T-helper 17 cell (primary cell): ENCODE measurements at regions not wholly inside any gene's neighbourhood (a gene's known extent, or its start where the extent isn't known, plus 50 kb on each side); places are given as distances from the start of the nearest gene placed in this dataset.

Experiments used
- ATAC-seq: fragments of 150-1000 bp; cut with Tn5 transposase; 2 replicates; pipeline ENCODE4 v1.10.0; 2021; ENCODE audit warnings: mild to moderate bottlenecking, moderate library complexity
- DNase-seq, 3 donors: peaks; one replicate each; pipeline versions ENCODE4 v3.0.0 to v3.0.0-alpha.2; 2020 to 2021
- H3K9me3 ChIP-seq: one replicate; pipeline ENCODE4 v1.7.0; 2013; ENCODE audit warnings: low read length, mild to moderate bottlenecking; ENCODE audit not compliant: control insufficient read depth, poor library complexity, severe bottlenecking
- H3K27ac Mint-ChIP-seq: one replicate; pipeline ENCODE4 v1.8.0; 2022; ENCODE audit warnings: mild to moderate bottlenecking, moderate library complexity, mixed read lengths
- H3K27me3 Mint-ChIP-seq: one replicate; pipeline ENCODE4 v1.8.0; 2022; ENCODE audit warnings: mixed read lengths
- H3K36me3 Mint-ChIP-seq: one replicate; pipeline ENCODE4 v1.8.0; 2022; ENCODE audit warnings: low read depth, mixed read lengths
- H3K4me1 Mint-ChIP-seq: one replicate; pipeline ENCODE4 v1.8.0; 2022; ENCODE audit warnings: mild to moderate bottlenecking, mixed read lengths
- H3K4me3 Mint-ChIP-seq: one replicate; pipeline ENCODE4 v1.8.0; 2022; ENCODE audit warnings: mild to moderate bottlenecking, moderate library complexity, mixed read lengths

DNA sequence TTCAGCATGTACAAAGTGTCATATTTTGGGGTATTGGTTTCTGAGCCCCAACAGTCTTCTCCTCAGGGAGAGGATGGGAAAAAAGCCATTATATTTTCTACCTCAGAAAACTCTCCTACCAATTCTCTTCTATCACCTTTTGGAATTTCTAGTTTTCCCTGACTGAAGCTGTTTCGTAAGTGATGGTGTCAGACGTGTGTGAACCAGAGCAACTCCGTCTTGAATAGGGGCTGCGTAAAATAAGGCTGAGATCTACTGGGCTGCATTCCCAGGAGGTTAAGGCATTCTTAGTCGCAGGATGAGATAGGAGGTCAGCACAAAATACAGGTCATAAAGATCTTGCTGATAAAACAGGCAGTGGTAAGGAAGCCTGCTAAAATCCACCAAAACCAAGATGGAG, 197.3 kb upstream of the C9orf72 start:
- H3K27me3 Mint-ChIP-seq: no peaks in the 10 kb centered on the region
- H3K9me3 ChIP-seq: no peaks in the 10 kb centered on the region
- ATAC-seq (no peak), DNase-seq (no peak)
- no peak overlapping the region for H3K4me3 Mint-ChIP-seq
- no peak overlapping the region for H3K27ac Mint-ChIP-seq
- no peaks in the 10 kb centered on the region for H3K4me1 Mint-ChIP-seq
- no peaks in the 10 kb centered on the region for H3K36me3 Mint-ChIP-seq

DNA sequence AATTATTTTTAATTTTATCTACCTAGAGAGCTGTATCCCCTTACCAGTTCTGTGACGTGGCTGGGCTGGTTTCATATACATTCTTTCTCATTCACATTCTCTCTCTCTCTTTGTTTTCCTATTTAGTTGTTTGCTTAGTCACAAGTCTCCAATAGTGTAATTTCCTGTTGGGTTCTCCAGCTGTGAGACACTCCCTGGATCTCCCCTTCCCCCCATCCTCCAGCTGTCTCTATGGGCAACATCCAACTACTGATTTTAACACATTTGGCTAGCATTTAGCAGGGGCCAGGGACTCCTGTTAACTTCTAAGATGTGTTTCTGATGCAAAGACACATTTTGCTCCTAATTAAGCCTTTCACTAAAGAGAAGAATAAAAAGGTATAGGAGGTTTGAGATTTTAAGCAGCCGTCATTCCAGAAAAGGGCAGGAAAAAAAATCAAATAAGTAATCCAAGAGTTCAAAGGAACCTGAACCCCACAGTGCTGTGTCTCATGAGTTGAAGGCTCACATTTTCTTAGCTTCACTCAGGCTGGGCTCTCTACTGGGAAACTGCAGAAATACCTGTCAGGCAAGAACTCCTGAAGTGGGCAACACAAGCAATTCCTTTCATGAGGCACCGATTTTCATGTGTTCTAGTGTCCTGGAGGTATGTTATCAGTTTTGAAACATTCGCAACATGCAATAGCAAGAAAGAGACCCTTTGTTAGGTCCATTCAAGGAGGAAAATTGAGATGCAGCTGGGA, 198.7 kb upstream of the C9orf72 start:
- H3K36me3 Mint-ChIP-seq: no peaks in the 10 kb centered on the region
- H3K4me1 Mint-ChIP-seq: no peaks in the 10 kb centered on the region
- H3K4me3 Mint-ChIP-seq: no peak overlapping the region
- H3K27me3 Mint-ChIP-seq: no peaks in the 10 kb centered on the region
- DNase-seq (no peak), ATAC-seq (no peak)
- no peak overlapping the region for H3K27ac Mint-ChIP-seq
- H3K9me3 ChIP-seq: no peaks in the 10 kb centered on the region

DNA sequence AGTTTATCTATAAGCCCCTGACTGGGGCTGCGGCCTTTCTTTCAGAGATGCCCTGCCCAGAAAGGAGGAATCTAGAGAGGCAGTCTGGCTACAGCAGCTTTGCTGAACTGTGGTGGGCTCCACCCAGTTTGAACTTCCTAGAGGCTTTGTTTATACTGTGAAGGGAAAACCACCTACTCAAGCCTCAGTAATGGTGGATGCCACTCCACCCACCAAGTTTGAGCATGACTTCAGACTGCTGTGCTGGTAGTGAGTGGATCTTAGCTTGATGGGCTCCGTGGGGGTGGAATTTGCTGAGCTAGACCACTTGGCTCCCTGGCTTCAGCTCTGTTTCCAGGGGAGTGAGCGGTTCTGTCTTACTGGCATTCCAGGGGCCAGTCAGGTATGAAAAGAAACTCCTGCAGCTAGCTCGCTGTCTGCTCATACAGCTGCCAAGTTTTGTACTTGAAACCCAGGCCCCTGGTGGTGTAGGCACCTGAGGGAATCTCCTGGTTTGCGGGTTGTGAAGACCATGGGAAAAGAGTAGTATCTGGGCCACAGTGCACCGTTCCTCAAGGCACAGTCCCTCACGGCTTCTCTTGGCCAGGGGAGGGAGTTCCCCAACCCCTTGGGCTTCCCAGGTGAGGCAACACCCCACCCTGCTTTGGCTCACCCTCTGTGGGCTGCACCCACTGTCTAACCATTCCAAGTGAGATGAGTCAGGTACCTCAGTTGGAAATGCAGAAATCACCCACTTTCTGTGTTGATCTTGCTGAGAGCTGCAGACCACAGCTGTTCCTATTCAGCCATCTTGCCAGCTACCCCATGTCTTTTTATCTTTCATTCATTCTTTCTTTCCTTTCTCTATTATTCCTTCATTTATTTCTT, 211.8 kb upstream of the C9orf72 start:
- Mint-ChIP-seq H3K36me3 (no peaks in the 10 kb centered on the region), H3K27me3 (no peaks in the 10 kb centered on the region), H3K4me3 (no peak overlapping the region), H3K27ac (no peak overlapping the region), H3K4me1 (no peaks in the 10 kb centered on the region)
- no peak for DNase-seq
- no peaks in the 10 kb centered on the region for H3K9me3 ChIP-seq
- no peak for ATAC-seq

DNA sequence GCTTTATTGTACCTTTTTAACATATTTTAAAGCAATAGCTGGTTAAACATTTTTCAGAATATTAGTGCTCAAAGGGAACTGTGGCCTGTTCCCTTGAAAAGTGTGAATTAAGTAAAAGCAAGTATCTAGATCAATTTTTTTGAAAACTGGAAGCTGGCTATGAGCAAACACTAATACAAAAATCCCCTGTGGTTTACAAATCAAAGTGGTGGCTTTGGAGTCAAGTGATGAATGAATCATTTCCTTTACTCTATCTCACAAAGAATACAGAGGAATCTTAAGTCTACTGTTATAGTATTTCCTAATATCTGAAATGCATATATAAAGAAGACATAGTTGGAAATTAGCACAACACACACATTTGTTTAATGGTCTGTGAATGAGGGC, 212.4 kb upstream of the C9orf72 start:
- DNase-seq (no peak), ATAC-seq (peak; percentile 25)
- Mint-ChIP-seq H3K4me3 (no peak overlapping the region), H3K36me3 (no peaks in the 10 kb centered on the region), H3K27me3 (no peaks in the 10 kb centered on the region), H3K27ac (no peak overlapping the region), H3K4me1 (no peaks in the 10 kb centered on the region)
- H3K9me3 ChIP-seq: no peaks in the 10 kb centered on the region

DNA sequence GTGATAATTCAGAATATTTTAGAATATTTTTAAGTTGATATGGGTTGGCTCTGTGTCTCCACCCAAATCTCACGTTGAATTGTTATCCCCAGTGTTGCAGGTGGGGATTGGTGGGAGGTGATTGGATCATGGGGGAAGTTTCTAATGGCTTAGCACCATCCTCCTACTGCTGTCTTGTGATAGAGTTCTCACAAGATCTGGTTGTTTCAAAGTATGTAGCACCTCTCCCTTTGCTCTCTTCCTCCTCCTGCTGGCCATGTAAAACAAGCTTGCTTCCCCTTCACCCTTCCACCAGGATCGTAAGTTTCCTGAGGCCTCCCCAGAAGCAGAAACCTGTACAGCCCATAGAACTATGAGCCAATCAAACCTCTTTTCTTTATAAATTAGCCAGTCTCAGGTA, 214.6 kb upstream of the C9orf72 start:
- Mint-ChIP-seq H3K4me3 (no peak overlapping the region), H3K4me1 (no peaks in the 10 kb centered on the region), H3K27me3 (no peaks in the 10 kb centered on the region), H3K27ac (no peak overlapping the region), H3K36me3 (no peaks in the 10 kb centered on the region)
- no peaks in the 10 kb centered on the region for H3K9me3 ChIP-seq
- DNase-seq: no peak
- no peak for ATAC-seq

DNA sequence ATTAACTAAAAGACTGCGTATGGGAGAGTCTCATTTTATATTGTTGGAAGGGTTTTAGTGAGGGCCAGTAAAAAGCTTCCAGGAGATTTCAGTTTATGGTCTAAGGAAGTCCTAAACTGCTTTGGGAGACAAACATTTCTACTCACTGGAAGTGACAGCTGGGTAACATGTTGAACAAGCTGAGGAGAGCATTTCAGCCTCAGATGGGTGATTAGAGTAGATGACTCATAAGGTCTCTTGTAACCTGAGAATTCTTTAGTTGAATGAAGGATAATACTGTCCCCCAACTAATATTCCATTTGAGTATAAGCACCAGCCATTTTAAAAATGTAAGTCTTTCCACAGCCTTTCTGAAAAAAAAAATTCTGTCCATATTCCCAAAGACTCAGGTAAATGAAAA, 218.0 kb upstream of the C9orf72 start:
- Mint-ChIP-seq H3K4me3 (no peak overlapping the region), H3K4me1 (no peaks in the 10 kb centered on the region), H3K27me3 (no peaks in the 10 kb centered on the region), H3K27ac (no peak overlapping the region), H3K36me3 (no peaks in the 10 kb centered on the region)
- no peaks in the 10 kb centered on the region for H3K9me3 ChIP-seq
- no peak for DNase-seq
- no peak for ATAC-seq

DNA sequence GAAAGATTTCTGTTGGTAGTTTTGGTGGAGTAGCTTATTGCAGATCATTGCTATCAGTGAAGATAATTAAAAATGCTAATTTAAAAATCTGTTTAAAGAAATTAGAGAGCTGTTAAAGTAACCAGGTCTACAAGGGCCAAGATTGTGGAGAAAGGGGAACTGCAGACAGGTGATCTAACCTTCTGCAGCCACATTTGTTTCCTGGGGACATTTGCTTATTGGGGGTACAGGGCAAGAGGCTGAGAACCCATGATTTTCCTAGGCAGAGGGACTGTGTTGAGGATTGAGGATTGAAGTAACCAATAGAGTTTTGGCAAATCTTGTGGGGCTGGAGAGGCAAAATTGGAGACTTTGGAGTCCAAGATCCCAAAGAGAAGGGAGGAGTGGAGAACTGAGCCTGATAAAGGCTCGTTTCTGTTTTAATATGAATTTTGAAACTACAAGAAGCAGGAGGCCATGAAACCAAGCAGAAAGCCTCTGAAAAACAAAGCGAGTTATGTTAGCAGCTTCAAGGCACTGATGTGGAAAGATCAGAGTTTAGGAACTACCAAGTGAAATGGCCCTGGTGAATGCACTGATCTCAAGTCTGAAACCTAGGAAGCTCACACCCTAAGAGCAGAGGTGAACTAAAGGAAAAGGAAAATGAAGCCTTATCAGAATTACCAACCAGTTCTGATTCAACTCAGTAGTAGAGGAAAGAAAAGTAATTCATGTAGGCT, 219.8 kb upstream of the C9orf72 start:
- no peak for DNase-seq
- Mint-ChIP-seq H3K4me3 (no peak overlapping the region), H3K36me3 (no peaks in the 10 kb centered on the region), H3K27ac (no peak overlapping the region), H3K4me1 (no peaks in the 10 kb centered on the region), H3K27me3 (no peaks in the 10 kb centered on the region)
- ATAC-seq: no peak
- H3K9me3 ChIP-seq: no peaks in the 10 kb centered on the region

DNA sequence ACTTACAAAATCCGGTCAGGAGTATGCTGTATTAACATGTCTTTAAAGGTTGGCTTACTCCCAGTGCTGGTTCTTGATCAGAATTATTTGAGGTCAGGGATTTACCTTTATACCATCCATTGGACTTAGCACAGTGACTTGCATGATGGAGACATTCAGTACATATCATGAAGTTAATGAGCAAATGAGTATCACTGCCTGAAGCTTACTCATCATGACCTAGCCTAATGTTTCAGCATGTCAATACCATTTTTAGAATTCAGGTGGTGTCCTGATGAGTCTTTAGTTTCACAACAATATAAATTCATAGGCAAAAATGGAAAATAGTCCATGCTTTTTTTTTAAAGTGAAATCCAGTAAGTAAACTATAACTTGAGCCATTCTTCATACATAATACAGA, 226.0 kb upstream of the C9orf72 start:
- no peaks in the 10 kb centered on the region for H3K9me3 ChIP-seq
- Mint-ChIP-seq H3K4me3 (no peak overlapping the region), H3K4me1 (no peaks in the 10 kb centered on the region), H3K27ac (no peak overlapping the region), H3K27me3 (no peaks in the 10 kb centered on the region), H3K36me3 (no peaks in the 10 kb centered on the region)
- DNase-seq: no peak
- ATAC-seq: no peak

DNA sequence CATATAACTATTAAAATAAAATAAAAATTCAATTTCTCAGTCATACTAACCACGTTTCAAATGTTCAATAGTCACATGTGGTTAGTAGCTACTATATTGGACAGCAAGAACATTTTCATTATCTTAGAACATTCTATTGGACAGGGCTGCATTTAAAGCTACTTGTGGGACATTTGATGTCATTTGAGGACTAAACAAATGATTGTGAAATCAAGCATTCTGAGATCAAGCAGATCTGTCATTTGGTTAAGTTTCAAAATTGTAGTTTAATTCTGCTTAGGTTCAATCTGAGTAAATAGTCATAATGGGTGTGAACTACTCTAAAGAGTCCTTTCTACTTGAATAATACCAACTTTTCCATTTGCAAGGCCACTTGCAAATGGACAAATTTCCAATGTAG, 226.9 kb upstream of the C9orf72 start:
- H3K4me1 Mint-ChIP-seq: no peaks in the 10 kb centered on the region
- H3K27ac Mint-ChIP-seq: no peak overlapping the region
- no peaks in the 10 kb centered on the region for H3K36me3 Mint-ChIP-seq
- no peak overlapping the region for H3K4me3 Mint-ChIP-seq
- H3K27me3 Mint-ChIP-seq: no peaks in the 10 kb centered on the region
- DNase-seq (no peak), ATAC-seq (no peak)
- no peaks in the 10 kb centered on the region for H3K9me3 ChIP-seq

DNA sequence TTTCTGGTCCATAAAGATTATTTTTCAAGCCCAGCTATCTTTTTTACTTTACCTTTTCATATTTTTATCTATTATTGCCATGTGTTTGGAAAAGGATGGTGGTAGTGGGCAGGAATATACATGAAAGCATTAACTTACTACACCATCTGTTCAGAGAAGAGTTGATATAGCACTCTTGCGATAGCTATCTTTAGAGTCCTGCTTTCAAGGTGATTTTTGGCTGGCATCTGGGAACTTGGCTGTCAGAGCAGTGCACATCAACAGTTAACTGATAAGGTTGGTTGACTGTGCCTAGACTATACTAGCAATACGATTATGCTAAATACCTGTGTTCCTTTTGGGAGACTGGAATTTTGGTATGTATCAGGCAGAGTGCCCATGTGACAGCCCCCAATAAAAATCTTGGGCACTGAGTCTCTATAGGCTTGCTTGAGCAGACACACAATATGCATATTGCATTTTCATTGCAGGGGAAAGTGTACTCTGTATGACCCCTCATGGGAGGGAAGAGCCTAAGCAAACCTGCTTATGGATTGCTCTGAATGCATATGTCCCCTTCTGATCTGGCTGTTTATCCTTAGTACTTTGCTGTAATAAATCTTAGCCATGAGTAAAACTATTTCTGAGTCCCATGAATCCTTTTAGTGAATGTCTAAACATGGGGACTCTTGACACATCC, 227.6 kb upstream of the C9orf72 start:
- DNase-seq (no peak), ATAC-seq (no peak)
- Mint-ChIP-seq H3K4me1 (no peaks in the 10 kb centered on the region), H3K27me3 (no peaks in the 10 kb centered on the region), H3K4me3 (no peak overlapping the region), H3K36me3 (no peaks in the 10 kb centered on the region), H3K27ac (no peak overlapping the region)
- no peaks in the 10 kb centered on the region for H3K9me3 ChIP-seq

DNA sequence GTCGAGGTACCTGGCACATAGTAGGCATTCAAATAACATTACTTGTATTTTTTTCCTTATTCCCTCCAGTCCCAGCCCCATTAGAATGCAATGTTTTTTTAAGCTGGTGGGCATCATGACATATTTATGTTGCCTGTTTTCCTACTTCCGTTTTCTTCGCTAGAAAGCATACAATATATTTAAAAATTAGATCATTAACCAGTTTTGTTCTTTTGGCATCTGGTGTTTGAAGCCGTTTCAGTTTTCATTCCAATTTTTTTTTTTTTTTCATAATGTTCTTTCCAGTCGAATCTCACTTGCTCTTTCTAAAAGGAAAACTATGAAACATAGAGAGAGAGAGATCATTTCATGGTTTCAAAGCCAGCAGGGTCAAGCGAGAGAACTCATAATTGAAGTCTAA, 228.3 kb upstream of the C9orf72 start:
- no peak for DNase-seq
- H3K27me3 Mint-ChIP-seq: no peaks in the 10 kb centered on the region
- H3K36me3 Mint-ChIP-seq: no peaks in the 10 kb centered on the region
- H3K9me3 ChIP-seq: no peaks in the 10 kb centered on the region
- no peak for ATAC-seq
- no peak overlapping the region for H3K27ac Mint-ChIP-seq
- no peak overlapping the region for H3K4me3 Mint-ChIP-seq
- no peaks in the 10 kb centered on the region for H3K4me1 Mint-ChIP-seq

DNA sequence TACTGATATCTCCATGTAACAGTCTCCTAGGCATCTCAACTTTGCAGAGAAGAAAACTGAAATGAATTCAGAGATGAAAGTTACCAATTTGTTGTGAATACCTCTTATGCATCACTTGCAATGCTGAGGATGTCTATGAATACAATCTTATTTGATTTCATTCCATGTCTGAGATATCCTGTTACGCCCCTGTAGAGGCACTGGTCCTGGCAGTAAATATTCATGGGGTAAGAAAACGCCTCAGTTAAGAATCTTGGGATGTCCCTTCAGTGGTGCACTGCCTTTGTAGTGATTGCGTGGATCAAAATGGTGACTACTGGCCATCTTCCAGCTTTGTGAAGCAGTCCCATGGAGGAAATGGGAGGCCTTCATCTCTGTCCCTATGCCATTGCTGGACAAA, 229.1 kb upstream of the C9orf72 start:
- ATAC-seq (no peak), DNase-seq (no peak)
- H3K36me3 Mint-ChIP-seq: no peaks in the 10 kb centered on the region
- H3K4me1 Mint-ChIP-seq: no peaks in the 10 kb centered on the region
- no peaks in the 10 kb centered on the region for H3K27me3 Mint-ChIP-seq
- H3K27ac Mint-ChIP-seq: no peak overlapping the region
- H3K9me3 ChIP-seq: no peaks in the 10 kb centered on the region
- H3K4me3 Mint-ChIP-seq: no peak overlapping the region

DNA sequence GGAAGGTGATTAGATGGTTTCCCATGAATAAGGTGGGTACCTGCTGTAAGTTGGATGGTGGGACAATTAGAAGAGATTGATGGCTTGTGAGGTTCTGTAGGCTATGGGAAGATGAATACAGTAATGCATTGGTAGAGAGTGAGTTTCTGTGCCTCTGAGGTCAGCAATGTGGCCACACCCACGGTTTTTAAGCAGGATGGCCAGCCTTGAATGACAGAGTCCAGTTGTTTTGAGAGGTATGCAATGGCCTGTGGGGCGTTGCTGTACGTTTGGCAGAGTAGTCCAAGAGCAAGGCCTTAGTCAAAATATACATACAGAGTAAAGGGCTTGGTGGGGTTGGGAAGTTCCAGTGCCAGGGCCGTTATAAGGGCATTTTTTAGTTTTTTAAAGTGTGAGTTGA, 235.6 kb upstream of the C9orf72 start:
- DNase-seq (no peak), ATAC-seq (no peak)
- H3K4me1 Mint-ChIP-seq: no peaks in the 10 kb centered on the region
- H3K9me3 ChIP-seq: no peaks in the 10 kb centered on the region
- H3K4me3 Mint-ChIP-seq: no peak overlapping the region
- no peak overlapping the region for H3K27ac Mint-ChIP-seq
- H3K36me3 Mint-ChIP-seq: no peaks in the 10 kb centered on the region
- no peaks in the 10 kb centered on the region for H3K27me3 Mint-ChIP-seq
